ENCODE measurements at regions not wholly inside any gene's neighbourhood (a gene's known extent, or its start where the extent isn't known, plus 50 kb on each side); places are given as distances from the start of the nearest gene placed in this dataset.

DNA sequence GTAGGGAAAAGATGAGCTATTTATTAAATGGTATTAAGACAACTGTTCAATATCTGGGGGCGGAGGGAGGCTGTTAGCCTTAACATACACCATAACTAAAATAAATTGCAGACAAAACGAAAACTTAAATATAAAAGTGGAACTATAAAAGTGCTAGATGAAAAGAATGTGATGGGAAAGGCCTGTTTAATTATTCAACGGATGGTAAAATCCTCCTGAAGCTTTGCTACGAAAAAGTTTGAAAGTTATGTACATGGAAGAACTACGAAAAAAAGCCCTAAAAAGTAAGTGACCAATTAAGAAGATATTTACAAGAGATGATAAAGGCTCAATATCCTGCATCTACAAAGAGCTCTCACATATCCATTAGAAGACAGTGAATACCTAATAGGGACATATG lies 197.8 kb upstream of the IER5L start:
- Histone ChIP-seq H3K27me3 (ENCODE audit: low read length) (no peaks in the 10 kb centered on the region), H3K9me3 (ENCODE audit: low read length) (no peaks in the 10 kb centered on the region), H3K9ac (ENCODE audit: low read length) (no peak overlapping the region), H3K4me2 (ENCODE audit: low read length) (no peak overlapping the region), H3K4me1 (ENCODE audit: insufficient read depth, low read length) (no peaks in the 10 kb centered on the region), H3K4me3 (ENCODE audit: low read length) (no peak overlapping the region), H3K79me2 (ENCODE audit: low read length) (no peaks in the 10 kb centered on the region), H4K20me1 (ENCODE audit: low read length) (no peaks in the 10 kb centered on the region), H3K36me3 (ENCODE audit: low read depth, low read length) (no peaks in the 10 kb centered on the region), H3K27ac (ENCODE audit: low read length) (no peak overlapping the region), H2AFZ (ENCODE audit: low read length) (no peak overlapping the region), H3K9me2 (replicated peaks; ENCODE audit: low read length) (no peaks in the 10 kb centered on the region), H3F3A (ENCODE audit: low read length, unreplicated experiment) (no peaks in the 10 kb centered on the region)
- intact Hi-C loops (cut with micrococcal nuclease): no loop called here
- DNase-seq: no peak
- no peak for ATAC-seq
- no peak for TF ChIP-seq EZH2phosphoT487 (IDR thresholded peaks at IDR 0.05; ENCODE audit: borderline replicate concordance, low read length)
- no peak for TF ChIP-seq EZH2 (IDR thresholded peaks at IDR 0.05; ENCODE audit: low read length, unreplicated experiment)
- TF ChIP-seq, protein P1, sequence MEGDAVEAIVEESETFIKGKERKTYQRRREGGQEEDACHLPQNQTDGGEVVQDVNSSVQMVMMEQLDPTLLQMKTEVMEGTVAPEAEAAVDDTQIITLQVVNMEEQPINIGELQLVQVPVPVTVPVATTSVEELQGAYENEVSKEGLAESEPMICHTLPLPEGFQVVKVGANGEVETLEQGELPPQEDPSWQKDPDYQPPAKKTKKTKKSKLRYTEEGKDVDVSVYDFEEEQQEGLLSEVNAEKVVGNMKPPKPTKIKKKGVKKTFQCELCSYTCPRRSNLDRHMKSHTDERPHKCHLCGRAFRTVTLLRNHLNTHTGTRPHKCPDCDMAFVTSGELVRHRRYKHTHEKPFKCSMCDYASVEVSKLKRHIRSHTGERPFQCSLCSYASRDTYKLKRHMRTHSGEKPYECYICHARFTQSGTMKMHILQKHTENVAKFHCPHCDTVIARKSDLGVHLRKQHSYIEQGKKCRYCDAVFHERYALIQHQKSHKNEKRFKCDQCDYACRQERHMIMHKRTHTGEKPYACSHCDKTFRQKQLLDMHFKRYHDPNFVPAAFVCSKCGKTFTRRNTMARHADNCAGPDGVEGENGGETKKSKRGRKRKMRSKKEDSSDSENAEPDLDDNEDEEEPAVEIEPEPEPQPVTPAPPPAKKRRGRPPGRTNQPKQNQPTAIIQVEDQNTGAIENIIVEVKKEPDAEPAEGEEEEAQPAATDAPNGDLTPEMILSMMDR (conservative IDR thresholded peaks at IDR 0.05; ENCODE audit: low read depth, low read length): no peak
- no TSS peak for BruUV-seq (replicated peaks)
- ChIA-PET CTCF (interaction anchor here (0.9 kb wide), 1 partner anchor 56 kb away, joined by 3 read pairs; no protein-coding TSS in a partner anchor), POLR2A (ENCODE audit: unreplicated experiment) (interaction anchor here (0.7 kb wide), 1 partner anchor 168 kb away, joined by 3 read pairs; no protein-coding TSS in a partner anchor)

DNA sequence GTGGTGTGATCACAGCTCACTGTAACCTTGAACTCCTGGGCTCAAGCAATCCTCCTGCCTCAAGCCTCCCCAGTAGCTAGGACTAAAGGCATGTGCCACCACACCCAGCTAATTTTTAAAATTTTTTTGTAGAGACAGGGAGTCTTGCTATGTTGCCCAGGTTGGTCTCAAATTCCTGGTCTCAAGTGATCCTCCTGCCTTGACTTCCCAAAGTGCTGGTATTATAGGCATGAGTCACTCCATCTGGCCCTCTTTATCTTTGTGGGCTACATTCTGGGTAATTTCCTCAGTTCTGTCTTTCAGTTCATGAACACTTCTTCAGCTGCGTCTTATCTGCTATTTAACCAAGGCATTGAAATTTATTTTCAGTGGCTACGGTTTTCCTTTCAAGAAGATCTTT lies 196.6 kb upstream of the IER5L start:
- H4K20me1 ChIP-seq (ENCODE audit: low read length): no peaks in the 10 kb centered on the region
- no peaks in the 10 kb centered on the region for H3K4me1 ChIP-seq (ENCODE audit: insufficient read depth, low read length)
- no peaks in the 10 kb centered on the region for H3K36me3 ChIP-seq (ENCODE audit: low read depth, low read length)
- ATAC-seq (no peak), DNase-seq (no peak)
- no peak overlapping the region for H3K4me3 ChIP-seq (ENCODE audit: low read length)
- H3K9me3 ChIP-seq (ENCODE audit: low read length): no peaks in the 10 kb centered on the region
- intact Hi-C loops (cut with micrococcal nuclease): no loop called here
- no peaks in the 10 kb centered on the region for H3K79me2 ChIP-seq (ENCODE audit: low read length)
- H3K27me3 ChIP-seq (ENCODE audit: low read length): no peaks in the 10 kb centered on the region
- no peak overlapping the region for H3K4me2 ChIP-seq (ENCODE audit: low read length)
- TF ChIP-seq, protein P1 (conservative IDR thresholded peaks at IDR 0.05; ENCODE audit: low read depth, low read length): no peak
- no peak for TF ChIP-seq EZH2 (IDR thresholded peaks at IDR 0.05; ENCODE audit: low read length, unreplicated experiment)
- no peak for TF ChIP-seq EZH2phosphoT487 (IDR thresholded peaks at IDR 0.05; ENCODE audit: borderline replicate concordance, low read length)
- POLR2A ChIA-PET (ENCODE audit: unreplicated experiment): no interaction called here
- no peak overlapping the region for H3K27ac ChIP-seq (ENCODE audit: low read length)
- H3F3A ChIP-seq (ENCODE audit: low read length, unreplicated experiment): no peaks in the 10 kb centered on the region
- no peak overlapping the region for H3K9ac ChIP-seq (ENCODE audit: low read length)
- no peaks in the 10 kb centered on the region for H3K9me2 ChIP-seq (replicated peaks; ENCODE audit: low read length)
- no TSS peak for BruUV-seq (replicated peaks)
- H2AFZ ChIP-seq (ENCODE audit: low read length): no peak overlapping the region
- CTCF ChIA-PET: no interaction called here

DNA sequence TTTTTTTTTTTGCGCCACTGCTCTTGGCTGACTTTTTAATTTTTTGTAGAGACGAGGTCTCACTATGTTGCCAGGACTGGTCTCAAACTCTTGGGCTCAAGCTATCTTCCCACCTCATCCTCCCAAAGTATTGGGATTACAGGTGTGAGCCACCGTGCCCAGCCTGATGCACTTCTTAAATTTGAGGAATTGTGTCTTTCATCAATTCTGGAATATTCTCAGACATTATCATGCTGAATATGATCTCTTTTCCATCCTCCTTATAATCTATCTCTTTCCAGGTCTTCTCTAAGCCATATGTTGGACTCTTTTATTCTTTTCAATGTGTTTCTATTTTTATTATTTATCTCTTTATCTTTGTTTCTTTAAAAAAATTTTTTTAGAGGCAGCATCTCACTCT lies 196.2 kb upstream of the IER5L start:
- ATAC-seq: no peak
- no peaks in the 10 kb centered on the region for H3F3A ChIP-seq (ENCODE audit: low read length, unreplicated experiment)
- H3K9me3 ChIP-seq (ENCODE audit: low read length): no peaks in the 10 kb centered on the region
- CTCF ChIA-PET: no interaction called here
- DNase-seq: no peak
- H3K27ac ChIP-seq (ENCODE audit: low read length): no peak overlapping the region
- intact Hi-C loops (cut with micrococcal nuclease): no loop called here
- H3K9me2 ChIP-seq (replicated peaks; ENCODE audit: low read length): no peaks in the 10 kb centered on the region
- H3K4me1 ChIP-seq (ENCODE audit: insufficient read depth, low read length): no peaks in the 10 kb centered on the region
- POLR2A ChIA-PET (ENCODE audit: unreplicated experiment): no interaction called here
- no peak overlapping the region for H3K4me3 ChIP-seq (ENCODE audit: low read length)
- no peaks in the 10 kb centered on the region for H3K27me3 ChIP-seq (ENCODE audit: low read length)
- no peaks in the 10 kb centered on the region for H4K20me1 ChIP-seq (ENCODE audit: low read length)
- H3K79me2 ChIP-seq (ENCODE audit: low read length): no peaks in the 10 kb centered on the region
- BruUV-seq (replicated peaks): no TSS peak
- no peak for TF ChIP-seq EZH2 (IDR thresholded peaks at IDR 0.05; ENCODE audit: low read length, unreplicated experiment)
- H3K4me2 ChIP-seq (ENCODE audit: low read length): no peak overlapping the region
- no peaks in the 10 kb centered on the region for H3K36me3 ChIP-seq (ENCODE audit: low read depth, low read length)
- no peak overlapping the region for H3K9ac ChIP-seq (ENCODE audit: low read length)
- no peak overlapping the region for H2AFZ ChIP-seq (ENCODE audit: low read length)

Data from PC-3 (cell line).